ENCODE measurements at regions not wholly inside any gene's neighbourhood (a gene's known extent, or its start where the extent isn't known, plus 50 kb on each side); places are given as distances from the start of the nearest gene placed in this dataset.

DNA sequence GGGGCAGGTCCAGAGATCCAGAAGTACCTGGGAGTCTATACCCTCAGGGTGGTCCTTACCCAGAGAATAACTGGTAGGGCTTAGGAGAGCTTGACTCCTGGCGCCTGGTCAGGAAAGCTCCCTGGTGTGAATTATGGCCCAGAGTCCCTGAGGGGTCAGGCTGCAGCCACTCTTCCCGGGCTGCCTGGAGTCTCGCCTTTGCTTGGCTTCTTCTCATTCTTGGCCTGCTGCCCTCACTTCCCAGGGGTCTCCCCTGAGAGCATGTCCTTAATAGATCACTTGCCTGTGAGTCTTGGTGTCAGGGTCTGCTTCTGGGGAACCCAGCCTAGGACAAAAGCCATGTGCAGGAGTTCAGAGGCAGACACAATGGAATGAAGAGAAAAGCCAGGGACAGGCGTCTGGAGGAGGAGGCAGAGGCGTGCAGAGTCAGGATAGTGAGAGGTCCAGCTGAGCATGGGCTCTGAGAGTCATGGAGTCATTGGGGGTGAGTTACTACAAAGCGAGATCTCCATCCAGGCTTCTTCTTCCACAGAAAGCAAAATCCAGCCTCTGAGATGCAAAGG lies 212.3 kb downstream of the TFAP2C start:
- no peak for DNase-seq

DNA sequence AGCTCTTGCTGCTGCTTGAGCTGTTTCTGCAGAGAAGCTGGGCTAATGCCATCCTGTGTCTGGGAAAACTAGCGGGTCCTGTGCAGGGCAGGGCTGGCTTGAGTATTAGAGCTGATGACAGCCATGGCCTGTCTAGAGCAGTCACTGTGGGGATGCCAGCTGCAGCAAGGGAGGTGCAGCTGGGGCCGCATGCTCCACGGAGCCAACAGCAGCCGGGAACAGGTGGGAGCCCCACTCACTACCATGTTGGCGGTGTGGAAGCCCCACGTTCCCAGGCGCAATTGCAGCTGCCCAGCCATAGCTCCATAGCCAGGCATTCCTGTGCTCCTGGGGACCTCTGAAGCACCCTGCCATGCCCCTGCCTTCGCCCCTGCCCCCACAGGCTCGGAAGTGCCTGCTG lies 212.9 kb downstream of the TFAP2C start:
- DNase-seq: no peak

DNA sequence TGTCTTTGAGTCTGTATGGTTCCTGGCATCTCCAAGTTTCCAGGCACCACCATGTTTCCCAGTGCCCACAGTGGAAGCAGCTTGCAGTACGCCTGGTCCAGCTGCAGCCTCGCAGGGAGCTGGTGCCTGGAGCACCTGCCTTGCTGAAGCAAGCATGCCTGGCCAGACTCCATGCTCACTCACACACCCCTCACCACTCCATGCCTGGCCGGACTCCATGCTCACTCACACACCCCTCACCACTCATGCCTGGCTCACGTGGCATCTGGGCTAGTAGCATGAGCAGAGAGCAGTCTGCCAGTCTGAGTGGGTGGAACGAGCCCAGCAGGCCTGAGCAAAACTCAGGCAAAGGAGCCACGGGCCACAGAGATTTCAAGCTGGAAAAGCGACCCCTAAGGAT lies 214.3 kb downstream of the TFAP2C start:
- no peak for DNase-seq

DNA sequence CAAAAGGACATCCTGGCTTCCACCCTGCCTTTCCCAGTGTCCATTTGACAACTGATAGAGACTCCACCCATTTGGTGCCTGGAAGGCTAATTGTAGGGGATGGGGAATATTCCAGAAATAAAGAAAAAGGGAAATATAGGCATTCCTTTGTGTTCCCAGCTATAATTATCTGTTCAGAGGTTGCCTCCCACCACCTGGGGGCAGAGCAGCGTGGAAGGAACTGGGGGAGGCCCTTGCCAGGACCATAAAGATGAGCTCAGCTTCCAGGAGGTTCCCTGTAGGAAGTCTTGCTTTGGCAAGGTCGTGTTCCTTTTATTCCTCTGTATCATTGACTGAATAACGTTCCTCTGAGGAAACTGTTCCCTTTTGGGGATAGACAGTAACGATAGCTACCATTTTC lies 214.7 kb downstream of the TFAP2C start:
- DNase-seq: no peak

DNA sequence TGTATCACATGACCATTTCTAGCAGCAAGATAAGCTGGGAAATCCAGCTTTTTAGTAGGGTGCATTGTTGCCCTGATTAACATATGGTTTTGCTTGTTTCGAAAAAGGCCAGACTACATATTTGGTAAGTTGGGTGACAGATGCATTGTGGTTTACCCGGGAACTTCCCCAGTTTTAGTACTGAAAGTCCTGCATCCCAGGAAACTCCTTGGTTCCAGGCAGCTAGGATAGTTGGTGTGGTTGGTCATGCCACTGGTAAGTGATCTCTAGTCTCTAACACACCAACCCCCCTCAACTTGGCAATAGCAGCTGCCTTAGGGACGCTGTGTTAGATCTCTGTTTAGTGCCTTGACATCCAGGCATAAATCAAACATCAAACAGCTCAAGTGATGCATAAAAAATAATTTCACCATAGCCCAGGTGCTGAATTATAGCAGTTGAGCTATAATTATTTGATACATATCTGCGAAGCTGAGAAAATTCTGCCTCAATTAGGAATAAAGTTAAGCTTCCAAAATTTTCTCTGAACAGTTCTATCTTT lies 216.5 kb downstream of the TFAP2C start:
- DNase-seq: no peak

DNA sequence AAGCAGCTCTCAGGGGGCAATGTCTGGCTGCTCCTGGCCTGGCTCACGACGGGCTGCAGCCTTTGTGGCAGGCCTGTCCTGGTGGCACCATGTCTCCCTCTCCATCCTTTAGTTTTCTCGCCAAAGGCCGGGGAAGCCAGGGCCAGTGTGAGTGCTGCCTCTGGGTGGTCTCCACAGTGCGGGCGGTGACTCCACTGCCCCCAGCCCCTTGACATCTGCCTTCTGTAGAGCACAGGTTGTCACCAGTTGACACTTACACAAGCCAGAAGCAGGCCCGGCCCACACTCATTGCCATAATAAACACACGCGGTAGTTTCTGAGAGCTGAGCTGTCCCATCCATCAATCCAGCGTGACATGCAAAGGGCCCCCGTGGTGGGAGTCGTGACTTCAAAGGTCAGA lies 219.5 kb downstream of the TFAP2C start:
- no peak for DNase-seq

DNA sequence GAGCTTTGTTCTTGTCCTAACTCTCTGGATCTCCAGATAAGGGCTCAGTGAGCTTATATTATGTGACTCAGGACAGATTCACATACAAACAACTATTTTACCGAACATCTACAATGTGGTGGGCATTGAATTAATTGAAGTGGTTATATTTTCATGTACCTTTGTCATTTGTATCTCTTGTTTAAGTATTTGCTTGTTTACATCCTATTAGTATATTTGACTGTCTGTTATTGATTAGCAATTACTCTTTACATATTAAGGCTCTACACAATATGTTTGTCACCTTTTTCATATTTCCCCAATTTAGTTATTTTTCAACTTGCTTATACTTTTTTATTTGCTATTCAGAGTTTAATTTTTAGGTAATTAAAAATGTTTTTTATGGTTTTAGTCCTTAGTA lies 222.4 kb downstream of the TFAP2C start:
- no peak for DNase-seq

DNA sequence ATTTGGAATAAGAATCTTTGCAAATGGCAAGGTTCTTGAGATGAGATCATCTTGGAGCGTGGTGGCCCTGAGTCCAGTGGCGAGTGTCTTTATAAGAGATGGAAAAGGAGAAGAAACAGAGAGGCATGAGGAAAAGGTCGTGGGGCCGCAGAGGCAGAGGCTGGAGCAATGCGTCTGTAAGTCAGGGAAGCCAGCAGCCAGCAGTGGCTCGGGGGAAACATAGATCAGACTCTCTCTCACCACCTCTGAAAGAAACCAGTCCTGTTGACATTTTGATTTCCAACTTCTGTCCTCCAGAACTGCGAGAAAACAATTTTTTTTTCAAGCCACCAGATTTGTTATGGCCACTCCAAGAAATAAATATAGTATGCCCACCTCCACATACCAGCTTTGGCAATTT lies 226.6 kb downstream of the TFAP2C start:
- DNase-seq: no peak

DNA sequence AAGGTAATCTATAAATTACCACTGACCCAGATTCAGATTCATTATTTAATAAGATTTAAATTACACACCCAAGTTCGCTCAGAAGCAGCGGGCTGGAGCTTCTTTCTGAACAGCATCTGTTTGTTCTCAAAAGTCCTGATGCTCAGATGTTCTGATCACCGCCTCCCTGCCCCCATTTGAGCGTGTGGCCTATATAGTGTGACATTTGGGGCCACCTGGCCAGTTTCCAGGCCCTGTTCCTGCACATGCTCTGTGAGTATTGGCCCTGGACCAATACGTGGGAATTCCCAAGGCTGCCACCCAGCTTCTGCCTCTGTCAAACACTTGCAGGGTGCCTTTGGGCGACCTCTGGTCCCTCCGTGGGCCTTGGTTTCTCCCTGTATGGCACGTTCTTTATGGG lies 228.8 kb downstream of the TFAP2C start:
- no peak for DNase-seq

DNA sequence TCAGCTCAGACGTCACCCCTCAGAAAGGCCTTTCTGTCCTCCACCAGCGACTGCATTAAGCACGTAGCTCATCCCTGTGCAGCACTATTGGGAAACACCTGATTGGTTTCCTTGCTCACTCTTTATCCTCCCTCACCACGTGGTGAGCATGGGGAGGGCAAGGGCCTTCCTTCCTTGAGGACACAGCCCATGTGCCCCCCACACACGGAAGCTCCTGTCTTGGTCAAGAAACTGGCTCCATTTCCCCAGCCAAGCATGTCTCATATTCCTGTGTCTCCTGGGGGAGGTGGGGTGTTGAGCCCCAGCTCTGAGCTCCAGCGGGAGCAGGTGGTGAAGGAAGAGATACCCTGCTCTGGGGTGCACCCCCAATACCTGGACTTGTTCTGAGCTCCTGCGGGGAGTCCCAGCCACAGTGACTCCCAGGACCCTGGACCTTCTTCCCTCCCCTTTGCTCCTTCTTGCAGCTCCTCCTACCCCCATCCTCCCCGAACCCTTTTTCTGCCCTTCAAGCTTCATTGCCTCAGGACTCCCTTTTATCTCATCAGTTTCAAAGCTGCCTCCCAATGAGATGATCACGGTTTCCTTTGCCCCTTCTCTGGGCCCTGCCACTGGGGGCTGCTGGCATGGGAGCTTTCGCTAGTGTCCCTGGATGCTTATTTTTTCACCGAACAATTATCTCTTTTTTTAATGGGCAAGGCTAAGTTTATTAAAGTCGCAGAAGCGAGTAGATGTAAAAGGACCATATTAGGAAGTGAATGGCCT lies 230.1 kb downstream of the TFAP2C start:
- DNase-seq: no peak

DNA sequence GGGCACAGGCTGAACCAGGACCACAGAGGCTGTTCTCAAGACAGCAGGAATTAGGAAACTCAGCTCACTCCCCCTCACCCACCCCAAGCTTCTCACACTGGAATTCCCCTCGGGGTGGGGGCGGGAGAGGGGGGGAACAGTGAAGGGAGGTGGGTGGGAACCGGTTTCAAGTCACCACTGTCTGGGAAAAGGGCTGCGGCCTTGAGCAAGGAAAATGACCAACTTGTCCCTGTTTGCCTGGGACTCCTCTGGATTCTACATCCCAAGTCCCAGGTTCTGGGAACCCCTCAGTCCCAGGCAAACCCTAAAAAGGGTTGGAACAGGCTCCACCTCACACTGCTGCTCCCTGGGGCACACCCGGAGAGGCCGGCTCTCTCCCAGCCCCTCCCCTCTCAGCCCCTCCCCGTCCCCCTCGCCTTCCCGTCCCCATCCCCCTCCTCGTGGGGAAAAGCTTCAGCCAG lies 230.7 kb downstream of the TFAP2C start:
- no peak for DNase-seq

DNA sequence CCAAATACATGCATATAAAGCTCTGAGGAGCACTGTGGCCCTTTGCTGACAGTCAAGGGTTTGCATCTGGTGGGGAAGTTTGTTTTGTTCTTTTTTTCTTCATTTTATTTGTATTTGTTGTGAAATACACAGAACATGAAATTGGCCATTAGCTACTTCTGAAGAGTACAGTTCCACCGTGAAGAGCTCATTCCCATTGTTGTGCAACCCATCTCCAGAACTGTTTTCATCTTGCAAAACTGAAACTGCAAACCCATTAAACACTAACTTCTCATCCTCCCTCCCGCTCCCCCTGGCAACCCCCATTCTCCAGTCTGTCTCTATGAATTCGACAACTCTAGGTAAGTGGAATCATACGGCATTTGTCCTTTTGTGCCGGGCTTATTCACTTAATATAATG lies 231.3 kb downstream of the TFAP2C start:
- DNase-seq: no peak

DNA sequence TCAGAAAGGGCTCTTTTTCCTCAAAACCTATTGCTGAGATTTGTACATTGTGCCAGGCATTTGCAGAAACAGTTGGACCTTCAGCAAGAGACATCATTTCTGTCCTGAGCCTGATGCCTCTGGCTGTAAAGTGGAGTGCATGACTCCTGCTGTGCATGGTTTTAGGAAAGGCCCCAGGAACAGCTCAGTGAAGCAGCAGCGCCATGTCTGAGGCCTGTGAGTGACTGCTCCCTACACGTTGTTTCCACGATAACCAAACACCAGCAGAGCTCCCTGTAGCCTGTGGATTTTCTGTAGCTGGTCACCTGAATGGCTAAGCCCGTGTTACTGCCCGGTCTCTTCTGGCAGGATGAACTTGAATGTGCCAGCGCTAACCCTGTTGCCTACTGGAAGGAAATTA lies 232.5 kb downstream of the TFAP2C start:
- DNase-seq: no peak

DNA sequence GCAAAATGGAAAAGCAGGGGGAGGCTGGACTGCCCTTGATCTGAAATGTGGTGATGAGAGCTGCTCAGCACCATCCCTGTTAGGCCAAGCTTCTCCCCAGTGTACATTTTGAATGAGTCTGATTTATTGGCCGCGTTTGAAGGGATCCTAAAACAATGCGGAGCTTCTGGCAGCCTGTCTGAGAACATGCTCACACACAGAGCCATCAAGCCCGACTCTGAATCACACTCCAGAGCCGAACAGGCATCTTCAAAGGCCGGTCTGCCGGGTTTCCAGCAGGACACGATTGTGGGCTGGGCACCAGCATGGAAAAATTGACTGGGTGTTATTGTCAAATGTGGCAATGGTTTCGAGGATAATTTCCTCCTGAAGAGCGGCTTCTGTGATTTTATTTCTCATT lies 235.9 kb downstream of the TFAP2C start:
- DNase-seq: no peak

DNA sequence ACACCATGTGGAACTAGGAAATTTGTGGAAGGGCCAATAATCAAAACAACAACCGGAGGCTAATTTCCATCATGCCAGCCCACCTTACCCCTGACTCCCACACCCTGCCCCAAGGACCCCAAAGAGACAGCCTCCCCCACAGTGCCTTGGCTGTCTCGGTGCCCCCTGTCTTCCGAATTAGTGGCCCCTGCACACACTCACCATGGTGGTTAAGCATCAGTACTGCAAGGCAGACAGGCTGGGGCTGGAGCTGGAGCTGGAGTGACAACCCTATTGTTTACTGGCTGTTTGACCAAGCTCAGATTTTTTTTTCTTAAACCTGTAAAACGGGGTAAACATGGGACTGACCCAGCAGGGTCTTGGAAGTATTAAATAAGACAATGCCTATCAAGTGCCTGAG lies 238.0 kb downstream of the TFAP2C start:
- DNase-seq: no peak

DNA sequence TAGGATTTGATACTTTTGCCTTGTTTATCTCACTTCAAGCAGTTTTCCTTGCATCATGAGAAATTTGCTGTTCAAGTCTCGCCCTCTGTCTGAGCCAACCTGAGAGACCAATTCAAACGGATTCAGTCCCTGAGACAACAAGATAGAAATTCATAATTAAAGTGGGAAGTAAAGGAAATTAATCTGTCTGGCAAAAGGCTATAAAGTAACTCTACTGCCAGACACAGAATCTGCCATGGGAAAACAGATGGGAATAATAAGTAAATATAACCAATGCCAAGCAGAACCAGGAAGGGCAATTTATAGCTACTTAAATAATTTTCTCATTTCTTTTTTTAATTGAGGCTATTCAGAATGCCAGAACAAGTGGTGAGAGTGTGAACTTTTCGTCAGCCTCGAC lies 239.6 kb downstream of the TFAP2C start:
- DNase-seq: no peak

DNA sequence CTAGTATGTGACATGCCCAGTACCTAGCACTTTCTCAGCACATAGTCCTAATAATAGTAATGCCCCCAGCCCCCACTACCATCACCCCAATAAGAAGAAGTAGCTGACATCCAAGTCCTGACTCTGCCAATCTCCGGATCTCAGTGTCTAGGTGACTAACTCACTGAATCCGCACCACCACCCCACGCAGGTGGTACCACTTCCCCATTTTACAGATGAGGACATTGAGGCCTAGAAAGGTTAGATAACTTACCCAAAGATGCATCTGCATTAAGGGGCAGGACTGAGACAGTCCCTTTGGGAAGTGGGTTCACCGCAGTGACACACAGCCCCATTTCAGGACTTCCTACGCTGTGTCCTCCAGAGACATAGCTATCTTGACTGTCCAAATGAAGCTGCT lies 241.2 kb downstream of the TFAP2C start:
- no peak for DNase-seq

DNA sequence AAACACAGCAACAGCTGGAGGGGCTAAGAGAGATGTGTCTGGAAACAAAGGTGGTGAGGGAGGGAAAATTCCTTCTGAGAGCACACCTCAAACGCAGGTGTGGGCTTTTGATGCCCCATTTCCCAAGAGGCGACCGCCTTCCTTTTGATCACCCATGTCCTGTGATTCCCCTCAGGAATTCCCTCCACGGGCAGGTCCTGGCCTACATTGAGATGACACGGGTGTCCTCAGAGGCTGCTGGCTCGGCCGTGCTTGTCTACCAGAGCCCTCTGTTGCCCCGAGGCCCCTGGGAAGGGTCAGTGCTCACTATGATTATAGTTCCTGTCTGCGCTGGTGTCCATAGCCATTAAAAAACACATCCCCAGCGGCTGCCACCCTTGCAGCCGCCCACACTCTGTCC lies 242.6 kb downstream of the TFAP2C start:
- no peak for DNase-seq

DNA sequence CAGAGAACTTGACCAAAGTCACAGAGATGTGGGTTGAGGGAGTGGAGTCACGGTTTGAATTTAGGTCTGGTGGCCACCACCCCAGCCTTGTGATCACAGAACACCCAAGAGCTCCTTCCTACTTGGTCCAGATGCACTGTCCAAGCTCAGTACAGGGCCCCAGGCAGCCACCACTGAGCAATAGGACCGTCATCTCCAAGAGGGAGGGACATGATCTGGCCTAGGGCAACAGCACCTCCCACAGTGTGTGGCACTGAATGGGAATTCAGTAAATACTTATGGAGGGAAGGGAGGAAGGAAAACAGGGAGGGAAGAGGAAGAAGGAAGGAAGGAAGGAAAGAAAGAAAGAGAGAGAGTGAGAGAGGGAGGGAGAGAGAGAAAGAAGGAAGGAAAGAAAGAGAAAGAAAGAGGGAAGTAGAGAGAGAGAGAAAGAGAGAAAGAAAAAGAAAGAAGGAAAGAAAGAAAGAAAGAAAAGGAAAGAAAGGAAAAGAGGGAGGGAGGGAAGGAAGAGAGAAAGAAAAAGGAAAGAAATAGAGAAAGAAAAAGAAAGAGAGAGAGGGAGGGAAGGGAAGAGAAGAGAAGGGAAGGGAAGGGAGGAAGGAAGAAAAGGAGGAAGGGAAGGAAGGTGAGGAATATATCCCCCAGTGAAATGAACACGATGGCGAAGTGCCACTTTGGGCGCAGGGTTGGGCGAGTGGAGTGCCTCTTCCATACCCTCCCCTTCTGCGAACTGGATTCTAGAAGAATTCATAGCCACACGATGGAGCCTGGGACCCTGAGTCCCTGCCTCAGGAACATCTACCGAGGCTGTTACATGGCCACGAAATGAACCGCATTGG lies 243.7 kb downstream of the TFAP2C start:
- DNase-seq: no peak

DNA sequence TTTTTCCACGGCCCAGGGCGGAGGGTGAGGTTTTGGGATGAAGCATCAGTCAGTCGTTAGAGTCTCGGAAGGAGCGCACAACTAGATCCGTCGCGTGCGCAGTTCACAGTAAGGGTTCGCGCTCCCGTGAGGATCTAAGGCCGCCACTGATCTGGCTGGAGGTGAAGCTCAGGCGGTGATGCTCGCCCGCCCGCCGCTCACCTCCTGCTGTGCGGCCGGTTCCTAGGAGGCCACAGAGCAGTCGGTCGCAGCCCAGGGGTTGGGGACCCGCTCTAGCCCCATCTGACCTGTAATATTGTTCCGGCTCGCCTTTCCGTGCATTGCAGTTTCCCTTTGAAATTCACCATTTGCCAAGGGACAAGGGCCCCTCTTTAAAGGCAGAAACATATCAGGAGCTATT lies 244.7 kb downstream of the TFAP2C start:
- DNase-seq: no peak

DNA sequence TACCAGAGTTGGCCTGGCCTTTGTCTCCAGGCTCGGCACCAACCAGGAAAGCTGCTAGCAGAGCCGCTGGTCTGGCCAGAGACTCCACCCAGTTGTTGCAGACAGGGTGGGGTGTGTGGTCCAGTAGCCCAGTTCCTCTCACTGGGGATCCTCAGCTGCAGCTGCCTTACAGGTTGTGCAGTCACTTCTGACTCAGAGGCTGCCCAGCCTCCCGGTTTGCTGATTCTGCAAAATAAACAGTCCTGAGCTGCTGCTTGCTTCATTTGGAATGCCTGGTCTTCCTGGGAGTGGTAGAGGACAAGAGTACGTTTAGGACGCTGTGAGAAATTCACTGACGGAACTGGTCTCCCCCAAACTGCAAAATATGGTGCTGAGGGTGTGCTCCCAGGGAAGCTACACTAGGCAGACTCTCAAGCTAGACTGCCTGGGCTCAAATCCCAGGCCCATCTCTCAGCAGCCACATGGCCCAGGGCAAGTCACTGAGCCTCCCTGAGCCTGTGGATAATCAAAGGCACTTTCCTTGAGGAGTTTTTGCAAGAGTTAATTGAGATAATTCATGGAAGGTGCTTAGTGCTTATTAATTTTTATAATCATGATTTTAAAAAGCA lies 246.1 kb downstream of the TFAP2C start:
- DNase-seq: no peak

DNA sequence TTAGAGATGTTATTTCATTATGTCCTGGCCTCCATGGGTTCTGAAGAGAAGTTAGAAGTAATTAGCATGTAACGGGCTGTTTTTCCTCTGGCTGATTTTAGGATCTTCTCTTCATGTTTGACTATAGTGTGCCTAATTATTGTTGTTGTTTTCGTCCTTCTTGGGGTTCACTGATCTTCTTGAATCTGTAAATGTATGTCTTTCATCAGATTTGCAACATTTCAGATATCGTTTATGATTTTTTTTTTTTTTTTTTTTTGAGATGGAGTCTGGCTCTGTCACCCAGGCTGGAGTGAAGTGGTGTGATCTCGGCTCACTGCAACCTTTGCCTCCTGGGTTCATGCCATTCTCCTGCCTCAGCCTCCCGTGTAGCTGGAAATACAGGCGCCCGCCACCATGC lies 246.7 kb downstream of the TFAP2C start:
- DNase-seq: no peak

DNA sequence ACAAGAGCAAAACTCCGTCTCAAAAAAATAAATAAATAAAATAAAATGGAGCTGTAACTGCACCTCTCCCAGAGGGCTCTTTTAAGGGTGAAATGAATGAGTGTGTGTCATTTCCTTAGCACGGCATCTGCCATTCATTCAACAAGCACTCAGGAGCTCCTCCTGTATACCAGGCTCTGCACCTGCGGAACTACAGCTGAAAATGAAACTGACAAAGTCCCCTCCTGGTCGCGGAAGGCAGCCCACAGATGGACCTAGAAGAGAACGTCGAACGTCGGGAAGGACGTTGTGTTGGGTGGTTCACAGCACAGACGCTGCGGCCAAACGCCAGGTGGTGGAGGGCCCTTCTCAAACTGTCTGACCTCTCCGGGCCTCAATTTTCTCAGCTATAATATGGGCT lies 256.4 kb downstream of the TFAP2C start:
- no peak for DNase-seq
